HCT116 (cell line): ENCODE measurements at regions not wholly inside any gene's neighbourhood (a gene's known extent, or its start where the extent isn't known, plus 50 kb on each side); places are given as distances from the start of the nearest gene placed in this dataset.

Experiments used
- ATAC-seq: fragments of 200-7000 bp; cut with Tn5 transposase; 2 replicates; pipeline ENCODE4 v1.9.1; 2020; ENCODE audit warnings: mild to moderate bottlenecking, moderate library complexity
- BruUV-seq: library from RNA; stranded (reverse); fragments of 400-500 nt; replicated peaks from 2 replicates; lab custom pipeline; 2021; lab: Mats Ljungman, UMichigan
- CTCF ChIA-PET: fragments of 300-600 bp; sonication (Branson Sonifier 250); formaldehyde crosslinking; loops from one replicate; lab custom pipeline; 2021; ENCODE audit warnings: antibody characterized with exemption; lab: Charles Lee
- POLR2A ChIA-PET: fragments of 300-600, 350-600 bp; sonication (Branson Sonifier 250); formaldehyde crosslinking; loops from one replicate; lab custom pipeline; 2021; ENCODE audit warnings: antibody characterized with exemption; lab: Charles Lee
- RAD21 ChIA-PET, 2 experiments: fragments of 300-600 bp; sonication (Branson Sonifier 250); formaldehyde crosslinking; loops; one replicate each; lab custom pipeline; 2023; ENCODE audit warnings: low total read pairs in 2 of 2; ENCODE audit not compliant: uncharacterized antibody in 2 of 2, unreplicated experiment in 2 of 2, low non-redundant PET in 1 of 2; lab: Charles Lee
- DNase-seq: peaks from one replicate; pipeline ENCODE4 v3.0.0-alpha.2; 2010; ENCODE audit warnings: low read depth, low spot score
- H2AFZ ChIP-seq: fragments of 200-600 bp; shearing (Covaris generic), sonication (generic); 2 replicates; pipeline ENCODE4 v1.6.1; 2017; ENCODE audit warnings: low read depth, mixed run types, mixed read lengths, antibody characterized with exemption, low read length; ENCODE audit not compliant: poor library complexity, severe bottlenecking
- H3K27ac ChIP-seq: 2 replicates; pipeline ENCODE4 v1.5.1; 2012; ENCODE audit warnings: low read depth, low read length
- H3K27me3 ChIP-seq: fragments of 200-600 bp; sonication (generic); 2 replicates; pipeline ENCODE4 v1.6.1; 2016; ENCODE audit warnings: mixed run types, low read length, mixed read lengths; ENCODE audit not compliant: insufficient read depth
- H3K36me3 ChIP-seq, 2 experiments: fragments of 200-500 bp in 1 of 2; fragments of 200-600 bp in 1 of 2; sonication (Bioruptor generic) in 1 of 2; sonication (generic) in 1 of 2; 2 replicates each; pipeline versions ENCODE4 v1.5.1 to v1.6.1; 2014 to 2016; ENCODE audit warnings: low read length in 2 of 2, inconsistent platforms in 1 of 2, mixed read lengths in 1 of 2, mixed run types in 1 of 2; ENCODE audit not compliant: insufficient read depth in 2 of 2, control insufficient read depth in 1 of 2
- H3K4me1 ChIP-seq, 2 experiments: fragments of 200-600 bp in 1 of 2; sonication (generic) in 1 of 2; 2 replicates each; pipeline versions ENCODE4 v1.5.1 to v1.6.1; 2012 to 2017; ENCODE audit warnings: low read length in 2 of 2, inconsistent platforms in 1 of 2, mild to moderate bottlenecking in 1 of 2, mixed read lengths in 1 of 2, mixed run types in 1 of 2, moderate library complexity in 1 of 2; ENCODE audit not compliant: insufficient read depth in 2 of 2, control insufficient read depth in 1 of 2
- H3K4me2 ChIP-seq: fragments of 200-600 bp; sonication (generic); 2 replicates; pipeline ENCODE4 v1.6.1; 2017; ENCODE audit warnings: mixed run types, low read length, mixed read lengths
- H3K4me3 ChIP-seq, 2 experiments: fragments of 200-600 bp in 1 of 2; sonication (generic) in 1 of 2; replicated peaks in 1 of 2; 2 replicates each; pipeline ENCODE4 v1.5.1; 2011 to 2016; ENCODE audit warnings: low read length in 2 of 2, control low read depth in 1 of 2, low read depth in 1 of 2, mild to moderate bottlenecking in 1 of 2, mixed read lengths in 1 of 2, mixed run types in 1 of 2
- H3K79me2 ChIP-seq: fragments of 200-600 bp; sonication (generic); 2 replicates; pipeline ENCODE4 v1.6.1; 2017; ENCODE audit warnings: mild to moderate bottlenecking, mixed run types, low read length, moderate library complexity, mixed read lengths; ENCODE audit not compliant: insufficient read depth
- H3K9ac ChIP-seq: fragments of 200-600 bp; sonication (generic); 2 replicates; pipeline ENCODE4 v1.6.1; 2016; ENCODE audit warnings: low read length, mixed read lengths
- H3K9me2 ChIP-seq: fragments of 200-600 bp; sonication (generic), shearing (Covaris generic); 2 replicates; pipeline ENCODE4 v1.6.1; 2017; ENCODE audit warnings: mixed run types, mild to moderate bottlenecking, moderate library complexity; ENCODE audit not compliant: insufficient read depth
- H3K9me3 ChIP-seq, 2 experiments: fragments of 200-500 bp in 1 of 2; fragments of 200-600 bp in 1 of 2; sonication (Bioruptor generic) in 1 of 2; sonication (generic) in 1 of 2; 2 replicates each; pipeline ENCODE4 v1.6.1; 2014 to 2017; ENCODE audit warnings: low read length in 2 of 2, mixed read lengths in 2 of 2, inconsistent platforms in 1 of 2, low read depth in 1 of 2, mild to moderate bottlenecking in 1 of 2, mixed run types in 1 of 2, moderate library complexity in 1 of 2; ENCODE audit not compliant: control insufficient read depth in 1 of 2, insufficient read depth in 1 of 2
- H4K20me1 ChIP-seq: fragments of 200-600 bp; sonication (generic), shearing (Covaris generic); 2 replicates; pipeline ENCODE4 v1.6.1; 2017; ENCODE audit warnings: mixed run types, mild to moderate bottlenecking, moderate library complexity; ENCODE audit not compliant: insufficient read depth
- CBX3 ChIP-seq: IDR thresholded peaks from 2 replicates; pipeline ENCODE4 v1.6.1; 2012; ENCODE audit warnings: low read depth
- CTCF ChIP-seq, 3 experiments: fragments of 200-600 bp in 1 of 3; sonication (generic) in 1 of 3; IDR thresholded peaks in 2 of 3; conservative IDR thresholded peaks in 1 of 3; 2 replicates each; pipeline ENCODE4 v1.5.1; 2012 to 2017; ENCODE audit warnings: low read depth in 2 of 3, low read length in 2 of 3, antibody characterized with exemption in 1 of 3, borderline replicate concordance in 1 of 3, control low read depth in 1 of 3, mild to moderate bottlenecking in 1 of 3, mixed read lengths in 1 of 3, mixed run types in 1 of 3, moderate library complexity in 1 of 3; ENCODE audit not compliant: insufficient read depth in 1 of 3
- EGR1 ChIP-seq: IDR thresholded peaks from 2 replicates; pipeline ENCODE4 v1.6.1; 2012; ENCODE audit warnings: low read depth
- ELF1 ChIP-seq: IDR thresholded peaks from 2 replicates; pipeline ENCODE4 v1.6.1; 2012; ENCODE audit warnings: low read depth, borderline replicate concordance
- EZH2 ChIP-seq: fragments of 200-600 bp; sonication (generic); IDR thresholded peaks from 2 replicates; pipeline ENCODE4 v1.6.1; 2017; ENCODE audit warnings: antibody characterized with exemption, mixed run types
- EZH2phosphoT487 ChIP-seq: fragments of 200-600 bp; IDR thresholded peaks from 2 replicates; pipeline ENCODE4 v1.6.1; 2018; ENCODE audit warnings: antibody characterized with exemption, borderline replicate concordance
- FOSL1 ChIP-seq: IDR thresholded peaks from 2 replicates; pipeline ENCODE4 v1.6.1; 2012; ENCODE audit warnings: low read depth
- POLR2A ChIP-seq: IDR thresholded peaks from 2 replicates; pipeline ENCODE4 v1.7.0; 2011; ENCODE audit warnings: borderline replicate concordance; ENCODE audit not compliant: insufficient read depth, insufficient read length; ENCODE audit errors: extremely low read depth
- POLR2AphosphoS5 ChIP-seq: IDR thresholded peaks from 2 replicates; pipeline ENCODE4 v1.6.1; 2011; ENCODE audit warnings: mild to moderate bottlenecking, low read depth, low read length, moderate library complexity
- REST ChIP-seq: IDR thresholded peaks from 2 replicates; pipeline ENCODE4 v1.6.1; 2012; ENCODE audit warnings: low read depth
- YY1 ChIP-seq: IDR thresholded peaks from 2 replicates; pipeline ENCODE4 v1.6.1; 2011; ENCODE audit warnings: low read length, low read depth, moderate library complexity, mild to moderate bottlenecking; ENCODE audit not compliant: insufficient replicate concordance; ENCODE audit errors: extremely low read depth
- intact Hi-C: fragments of 100-400 bp; cut with micrococcal nuclease; formaldehyde crosslinking; loops from 2 replicates; pipeline ENCODE4 v1.10.0; 2022

- no peaks in the 10 kb centered on the region for H4K20me1 ChIP-seq
- ChIA-PET RAD21 (no interaction called here), CTCF (no interaction called here), POLR2A (no interaction called here)
- no peaks in the 10 kb centered on the region for H3K9me2 ChIP-seq
- no peak overlapping the region for H3K27ac ChIP-seq
- H3K27me3 ChIP-seq: peaks cover 8% of the 10 kb centered on the region; the same call in 1 of the 2 replicates
- H3K9me3 ChIP-seq: no peaks in the 10 kb centered on the region
- H3K4me1 ChIP-seq: peaks cover 0 to 2% of the 10 kb centered on the region in 2 experiments; a peak in 1 of 4 replicates
- no peaks in the 10 kb centered on the region for H3K79me2 ChIP-seq
- no peak for ATAC-seq
- no TSS peak for BruUV-seq
- no peak overlapping the region for H3K9ac ChIP-seq
- H3K4me3 ChIP-seq: no peak overlapping the region
- no peak overlapping the region for H3K4me2 ChIP-seq
- no peak for DNase-seq
- H3K36me3 ChIP-seq: no peaks in the 10 kb centered on the region
- TF ChIP-seq EGR1: no peak
- no peak for TF ChIP-seq CBX3
- no peak for TF ChIP-seq EZH2
- TF ChIP-seq ELF1: no peak
- no peak for TF ChIP-seq CTCF (IDR thresholded peaks at IDR 0.05 in 2 of 3, conservative IDR thresholded peaks at IDR 0.05 in 1 of 3; ENCODE audit: borderline replicate concordance in 1 of 3, insufficient read depth in 1 of 3, low read depth in 2 of 3, low read length in 2 of 3)
- TF ChIP-seq EZH2phosphoT487: no peak
- TF ChIP-seq POLR2AphosphoS5: no peak
- no peak for TF ChIP-seq FOSL1
- TF ChIP-seq POLR2A: no peak
- TF ChIP-seq YY1: no peak
- TF ChIP-seq REST: no peak
- intact Hi-C loops: no loop called here
- no peak overlapping the region for H2AFZ ChIP-seq
These were observed 263.2 kb upstream of the NT5E start for GRCh38 chr6:85186546-85187175.
